ENCODE measurements at regions not wholly inside any gene's neighbourhood (a gene's known extent, or its start where the extent isn't known, plus 50 kb on each side); places are given as distances from the start of the nearest gene placed in this dataset.

- WGBS, 4 donors = 85 to 89% (median 87%) methylated on average over 23 to 25 of the region's 25 CpGs
These were observed 674.3 kb downstream of the TMEM121 start for GRCh38 chr14:106200541-106201315.

GRCh38 chr14:106201376-106201775 lies 675.0 kb downstream of the TMEM121 start:
- Histone ChIP-seq H3K9me3 (replicated peaks in 1 of 3) (no peaks in the 10 kb centered on the region), H3K27me3 (peaks cover 4% of the 10 kb centered on the region), H3K36me3 (replicated peaks in 1 of 2) (no peaks in the 10 kb centered on the region), H3K4me1 (replicated peaks in 1 of 2) (no peaks in the 10 kb centered on the region), H3K27ac (no peak overlapping the region), H3K4me3 (no peak overlapping the region)
- WGBS, 4 donors = 59 to 77% (median 74%) methylated on average over 2 of the region's 2 CpGs
- TF ChIP-seq CTCF (IDR thresholded peaks at IDR 0.05) (no peak), POLR2A (IDR thresholded peaks at IDR 0.05) (no peak)
- DNase-seq = no peak
- intact Hi-C loops (cut with DNase I) = no loop called here

More at GRCh38 chr14:106200541-106201315, 674.3 kb downstream of the TMEM121 start:
- Histone ChIP-seq H3K27ac (no peak overlapping the region), H3K27me3 (peaks cover 4% of the 10 kb centered on the region), H3K9me3 (replicated peaks in 1 of 3) (no peaks in the 10 kb centered on the region), H3K4me1 (replicated peaks in 1 of 2) (no peaks in the 10 kb centered on the region), H3K36me3 (replicated peaks in 1 of 2) (no peaks in the 10 kb centered on the region), H3K4me3 (no peak overlapping the region)
- intact Hi-C loops (cut with DNase I) = no loop called here
- no peak for DNase-seq
- TF ChIP-seq CTCF (IDR thresholded peaks at IDR 0.05) = no peak
- TF ChIP-seq POLR2A (IDR thresholded peaks at IDR 0.05) = no peak

- H3K9me3 ChIP-seq (replicated peaks in 1 of 3) = no peaks in the 10 kb centered on the region
- TF ChIP-seq CTCF (IDR thresholded peaks at IDR 0.05) (no peak), POLR2A (IDR thresholded peaks at IDR 0.05) (no peak)
- 75 to 90% (median 79%) methylated on average over 9 of the region's 9 CpGs for WGBS, 4 donors
- no peak overlapping the region for H3K4me3 ChIP-seq
- H3K4me1 ChIP-seq (replicated peaks in 1 of 2) = no peaks in the 10 kb centered on the region
- DNase-seq = no peak
- no peak overlapping the region for H3K27ac ChIP-seq
- no peaks in the 10 kb centered on the region for H3K27me3 ChIP-seq
- no peaks in the 10 kb centered on the region for H3K36me3 ChIP-seq (replicated peaks in 1 of 2)
- intact Hi-C loops (cut with DNase I) = no loop called here
These were observed 677.1 kb downstream of the TMEM121 start for GRCh38 chr14:106203438-106203837.

- Histone ChIP-seq H3K4me1 (replicated peaks in 1 of 2) (no peaks in the 10 kb centered on the region), H3K27ac (no peak overlapping the region), H3K27me3 (no peaks in the 10 kb centered on the region), H3K36me3 (replicated peaks in 1 of 2) (no peaks in the 10 kb centered on the region), H3K9me3 (replicated peaks in 1 of 3) (no peaks in the 10 kb centered on the region), H3K4me3 (no peak overlapping the region)
- intact Hi-C loops (cut with DNase I) = no loop called here
- no peak for DNase-seq
- WGBS, 4 donors = 81 to 90% (median 84%) methylated on average over 18 of the region's 18 CpGs
- TF ChIP-seq POLR2A (IDR thresholded peaks at IDR 0.05) (no peak), CTCF (IDR thresholded peaks at IDR 0.05) (no peak)
These were observed 677.7 kb downstream of the TMEM121 start for GRCh38 chr14:106204063-106204462.
